ENCODE measurements at regions not wholly inside any gene's neighbourhood (a gene's known extent, or its start where the extent isn't known, plus 50 kb on each side); places are given as distances from the start of the nearest gene placed in this dataset.

DNA sequence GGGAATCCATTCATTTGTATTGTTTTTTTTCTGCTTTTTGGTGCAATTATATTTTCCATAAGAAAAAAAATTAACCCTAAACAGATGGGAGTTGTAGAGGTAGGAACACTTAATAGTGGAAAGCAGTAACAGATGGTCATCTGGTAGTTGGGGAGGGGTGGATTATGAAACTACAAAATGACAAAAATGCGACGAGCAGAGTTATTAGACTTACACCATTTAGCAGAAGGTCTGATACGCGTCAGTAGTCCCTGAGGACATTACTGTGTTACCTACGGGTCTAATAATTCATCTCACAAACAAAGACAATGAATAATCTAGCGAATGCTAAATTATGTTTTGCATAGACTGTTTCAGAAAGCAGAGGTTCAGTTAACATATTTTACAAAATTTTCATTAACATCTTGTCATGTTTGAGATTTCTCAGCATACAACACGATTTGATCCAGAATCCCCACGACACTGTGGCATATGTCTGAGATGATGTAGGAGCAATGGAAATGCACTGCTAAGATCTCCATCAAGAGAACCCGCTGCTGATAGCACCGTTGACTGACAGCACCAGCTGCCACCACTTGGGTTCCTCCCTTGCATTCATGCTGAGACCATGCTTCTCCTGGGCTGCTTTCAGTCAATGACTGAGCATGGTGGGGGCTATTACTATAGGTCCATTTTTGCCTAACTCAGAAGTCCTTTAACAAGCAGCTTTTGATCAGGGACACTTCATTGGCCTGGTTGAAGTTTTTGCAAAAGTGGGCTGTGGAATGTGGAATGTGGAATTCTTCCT, 182.2 kb upstream of the CPHXL start:
- TF ChIP-seq, protein P1, sequence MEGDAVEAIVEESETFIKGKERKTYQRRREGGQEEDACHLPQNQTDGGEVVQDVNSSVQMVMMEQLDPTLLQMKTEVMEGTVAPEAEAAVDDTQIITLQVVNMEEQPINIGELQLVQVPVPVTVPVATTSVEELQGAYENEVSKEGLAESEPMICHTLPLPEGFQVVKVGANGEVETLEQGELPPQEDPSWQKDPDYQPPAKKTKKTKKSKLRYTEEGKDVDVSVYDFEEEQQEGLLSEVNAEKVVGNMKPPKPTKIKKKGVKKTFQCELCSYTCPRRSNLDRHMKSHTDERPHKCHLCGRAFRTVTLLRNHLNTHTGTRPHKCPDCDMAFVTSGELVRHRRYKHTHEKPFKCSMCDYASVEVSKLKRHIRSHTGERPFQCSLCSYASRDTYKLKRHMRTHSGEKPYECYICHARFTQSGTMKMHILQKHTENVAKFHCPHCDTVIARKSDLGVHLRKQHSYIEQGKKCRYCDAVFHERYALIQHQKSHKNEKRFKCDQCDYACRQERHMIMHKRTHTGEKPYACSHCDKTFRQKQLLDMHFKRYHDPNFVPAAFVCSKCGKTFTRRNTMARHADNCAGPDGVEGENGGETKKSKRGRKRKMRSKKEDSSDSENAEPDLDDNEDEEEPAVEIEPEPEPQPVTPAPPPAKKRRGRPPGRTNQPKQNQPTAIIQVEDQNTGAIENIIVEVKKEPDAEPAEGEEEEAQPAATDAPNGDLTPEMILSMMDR (IDR thresholded peaks at IDR 0.05), result no peak
- TF ChIP-seq POLR2AphosphoS5 (IDR thresholded peaks at IDR 0.05), result no peak
